Lower leg skin (tissue), 3 donors: ENCODE measurements at regions not wholly inside any gene's neighbourhood (a gene's known extent, or its start where the extent isn't known, plus 50 kb on each side); places are given as distances from the start of the nearest gene placed in this dataset.

Experiments
- POLR2A ChIP-seq, 2 donors: fragments of 450-650 bp; IDR thresholded peaks; one replicate each; pipeline ENCODE4 v1.6.1; 2016 to 2017; ENCODE audit warnings: antibody characterized with exemption in 2 of 2, mild to moderate bottlenecking in 1 of 2, moderate library complexity in 1 of 2
- TF ChIP-seq, protein P1 (sequence below), 3 donors: fragments of 450-650 bp; IDR thresholded peaks; one replicate each; pipeline ENCODE4 v1.5.1; 2016; ENCODE audit warnings: antibody characterized with exemption in 3 of 3, mild to moderate bottlenecking in 3 of 3, moderate library complexity in 2 of 3

DNA sequence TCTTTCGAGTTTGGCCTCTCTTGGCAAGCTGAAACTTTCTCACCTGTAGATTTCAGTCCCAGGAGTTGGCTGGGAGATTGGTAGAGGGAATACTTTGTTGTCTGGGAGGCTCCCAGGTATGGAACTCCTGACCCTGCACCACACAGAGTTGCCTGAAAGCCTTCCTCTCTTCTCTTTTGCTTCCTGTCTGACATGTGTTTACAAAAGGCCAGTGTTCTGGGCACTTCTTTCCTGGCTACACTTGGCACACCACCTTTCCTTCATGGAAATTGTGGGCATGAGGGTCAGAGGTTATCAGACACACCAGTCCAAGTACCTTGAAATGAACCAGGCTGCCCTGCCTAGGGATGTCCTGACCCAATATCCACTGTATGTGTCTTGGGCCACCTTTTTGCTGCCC lies 123.7 kb downstream of the ABHD5 start:
- TF ChIP-seq, protein P1, sequence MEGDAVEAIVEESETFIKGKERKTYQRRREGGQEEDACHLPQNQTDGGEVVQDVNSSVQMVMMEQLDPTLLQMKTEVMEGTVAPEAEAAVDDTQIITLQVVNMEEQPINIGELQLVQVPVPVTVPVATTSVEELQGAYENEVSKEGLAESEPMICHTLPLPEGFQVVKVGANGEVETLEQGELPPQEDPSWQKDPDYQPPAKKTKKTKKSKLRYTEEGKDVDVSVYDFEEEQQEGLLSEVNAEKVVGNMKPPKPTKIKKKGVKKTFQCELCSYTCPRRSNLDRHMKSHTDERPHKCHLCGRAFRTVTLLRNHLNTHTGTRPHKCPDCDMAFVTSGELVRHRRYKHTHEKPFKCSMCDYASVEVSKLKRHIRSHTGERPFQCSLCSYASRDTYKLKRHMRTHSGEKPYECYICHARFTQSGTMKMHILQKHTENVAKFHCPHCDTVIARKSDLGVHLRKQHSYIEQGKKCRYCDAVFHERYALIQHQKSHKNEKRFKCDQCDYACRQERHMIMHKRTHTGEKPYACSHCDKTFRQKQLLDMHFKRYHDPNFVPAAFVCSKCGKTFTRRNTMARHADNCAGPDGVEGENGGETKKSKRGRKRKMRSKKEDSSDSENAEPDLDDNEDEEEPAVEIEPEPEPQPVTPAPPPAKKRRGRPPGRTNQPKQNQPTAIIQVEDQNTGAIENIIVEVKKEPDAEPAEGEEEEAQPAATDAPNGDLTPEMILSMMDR (IDR thresholded peaks at IDR 0.05), result no peak
- TF ChIP-seq POLR2A (IDR thresholded peaks at IDR 0.05), result no peak
